ENCODE measurements at regions not wholly inside any gene's neighbourhood (a gene's known extent, or its start where the extent isn't known, plus 50 kb on each side); places are given as distances from the start of the nearest gene placed in this dataset.

DNA sequence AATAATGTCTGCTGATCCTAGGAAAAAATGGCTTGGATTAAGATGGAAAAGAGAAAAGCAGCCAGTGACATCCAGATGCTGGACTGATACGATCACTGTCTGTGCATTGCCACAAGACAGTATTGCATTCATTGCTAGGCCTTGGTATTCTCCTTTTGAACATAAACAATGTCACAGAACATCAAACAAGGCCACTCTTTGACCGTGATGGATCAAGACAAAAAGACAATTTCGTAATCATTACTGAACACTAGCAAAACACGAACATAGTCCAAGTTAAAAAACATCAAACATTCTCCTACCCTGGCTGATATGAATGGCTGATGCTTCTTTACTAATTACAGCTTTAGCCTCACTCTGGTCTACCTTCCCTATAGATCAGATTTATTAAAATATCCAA is 374.1 kb upstream of the CXorf51B start:
- ATAC-seq (ENCODE audit: poor library complexity), result no peak
- Mint-ChIP-seq H3K27ac (no peak overlapping the region), H3K9me3 (peaks cover 7% of the 10 kb centered on the region), H3K27me3 (no peaks in the 10 kb centered on the region), H3K36me3 (ENCODE audit: low read depth) (no peaks in the 10 kb centered on the region), H3K4me3 (no peak overlapping the region), H3K4me1 (ENCODE audit: low read depth) (no peaks in the 10 kb centered on the region)
- H3K27me3 ChIP-seq (ENCODE audit: control insufficient read depth in 1 of 2, insufficient read depth in 2 of 2, low read length in 2 of 2), result no peaks in the 10 kb centered on the region
- no peak for TF ChIP-seq CTCF (IDR thresholded peaks at IDR 0.05)
- H3K4me3 ChIP-seq (ENCODE audit: low read length), result no peak overlapping the region
- H3K27ac ChIP-seq (ENCODE audit: low read depth in 1 of 2, low read length in 2 of 2), result no peak overlapping the region
- intact Hi-C loops (cut with DNase I, micrococcal nuclease), result no loop called here
- no peaks in the 10 kb centered on the region for H3K4me1 ChIP-seq (ENCODE audit: insufficient read depth, low read length)
- H3K9me3 ChIP-seq (ENCODE audit: control insufficient read depth in 1 of 2, insufficient read depth in 1 of 2, low read length in 2 of 2), result no peaks in the 10 kb centered on the region
- H3K36me3 ChIP-seq (ENCODE audit: insufficient read depth, low read length), result no peaks in the 10 kb centered on the region
- CTCF ChIA-PET, result no interaction called here
- POLR2A ChIA-PET, result no interaction called here
- DNase-seq, result no peak

DNA sequence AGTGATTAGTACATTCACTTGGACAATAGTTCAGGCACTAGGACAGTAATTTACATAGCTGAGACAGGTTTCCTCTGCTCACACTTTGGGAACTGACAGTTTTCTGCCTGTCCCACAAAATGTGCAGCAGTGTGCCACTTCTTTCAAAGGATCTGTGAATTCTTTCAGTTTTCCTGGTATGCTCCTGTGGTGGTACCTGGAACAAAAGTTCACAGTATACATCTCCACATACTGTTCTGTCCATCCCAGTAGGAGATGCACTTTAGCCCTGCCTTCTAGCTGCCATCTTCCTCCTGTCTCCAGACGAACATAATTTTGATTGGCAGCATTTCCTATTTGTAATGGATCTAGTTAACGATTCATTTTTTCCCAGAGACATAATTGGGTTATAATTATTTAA is 360.8 kb upstream of the CXorf51B start:
- Histone ChIP-seq H3K27me3 (ENCODE audit: control insufficient read depth in 1 of 2, insufficient read depth in 2 of 2, low read length in 2 of 2) (no peaks in the 10 kb centered on the region), H3K4me1 (ENCODE audit: insufficient read depth, low read length) (no peaks in the 10 kb centered on the region), H3K36me3 (ENCODE audit: insufficient read depth, low read length) (no peaks in the 10 kb centered on the region), H3K4me3 (ENCODE audit: low read length) (no peak overlapping the region), H3K27ac (ENCODE audit: low read depth in 1 of 2, low read length in 2 of 2) (no peak overlapping the region), H3K9me3 (ENCODE audit: control insufficient read depth in 1 of 2, insufficient read depth in 1 of 2, low read length in 2 of 2) (peaks cover 0 to 5% of the 10 kb centered on the region in 2 experiments)
- Mint-ChIP-seq H3K4me3 (no peak overlapping the region), H3K27me3 (no peaks in the 10 kb centered on the region), H3K4me1 (ENCODE audit: low read depth) (no peaks in the 10 kb centered on the region), H3K9me3 (peaks cover 6% of the 10 kb centered on the region), H3K36me3 (ENCODE audit: low read depth) (no peaks in the 10 kb centered on the region), H3K27ac (no peak overlapping the region)
- POLR2A ChIA-PET, result no interaction called here
- DNase-seq (no peak), ATAC-seq (ENCODE audit: poor library complexity) (no peak)
- CTCF ChIA-PET, result no interaction called here
- TF ChIP-seq CTCF (IDR thresholded peaks at IDR 0.05), result no peak
- intact Hi-C loops (cut with DNase I, micrococcal nuclease), result no loop called here

DNA sequence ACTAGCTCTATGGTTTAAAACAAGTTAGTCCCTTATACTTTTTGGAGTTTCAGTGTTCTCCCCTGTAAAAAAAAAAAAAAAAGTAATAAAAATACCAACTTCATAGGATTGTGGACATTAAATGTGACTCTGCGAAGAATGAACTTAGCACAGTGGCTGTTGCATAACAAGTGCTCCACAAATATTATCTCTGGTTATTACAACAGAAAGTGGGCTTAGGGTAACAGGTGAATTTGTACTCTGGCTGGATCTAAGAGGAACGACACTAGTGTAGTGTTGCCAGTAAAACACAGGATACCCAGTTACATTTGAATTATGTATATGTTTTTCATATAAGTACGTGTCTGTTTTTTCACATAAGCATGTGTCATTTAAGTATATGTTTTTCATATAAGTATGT is 360.3 kb upstream of the CXorf51B start:
- peaks cover 6% of the 10 kb centered on the region for H3K9me3 Mint-ChIP-seq

More for the DNA sequence above, 360.3 kb upstream of the CXorf51B start:
- Histone ChIP-seq H3K4me3 (ENCODE audit: low read length) (no peak overlapping the region), H3K4me1 (ENCODE audit: insufficient read depth, low read length) (no peaks in the 10 kb centered on the region), H3K36me3 (ENCODE audit: insufficient read depth, low read length) (no peaks in the 10 kb centered on the region), H3K27me3 (ENCODE audit: control insufficient read depth in 1 of 2, insufficient read depth in 2 of 2, low read length in 2 of 2) (no peaks in the 10 kb centered on the region), H3K9me3 (ENCODE audit: control insufficient read depth in 1 of 2, insufficient read depth in 1 of 2, low read length in 2 of 2) (peaks cover 0 to 5% of the 10 kb centered on the region in 2 experiments), H3K27ac (ENCODE audit: low read depth in 1 of 2, low read length in 2 of 2) (no peak overlapping the region)
- no peak overlapping the region for H3K27ac Mint-ChIP-seq
- no peak for DNase-seq
- no peak for ATAC-seq (ENCODE audit: poor library complexity)
- H3K27me3 Mint-ChIP-seq, result no peaks in the 10 kb centered on the region
- no peaks in the 10 kb centered on the region for H3K4me1 Mint-ChIP-seq (ENCODE audit: low read depth)
- H3K4me3 Mint-ChIP-seq, result no peak overlapping the region
- POLR2A ChIA-PET, result no interaction called here
- CTCF ChIA-PET, result no interaction called here
- no peak for TF ChIP-seq CTCF (IDR thresholded peaks at IDR 0.05)
- H3K36me3 Mint-ChIP-seq (ENCODE audit: low read depth), result no peaks in the 10 kb centered on the region
- intact Hi-C loops (cut with DNase I, micrococcal nuclease), result no loop called here

All from CD4-positive, alpha-beta T cell (primary cell).